ENCODE measurements at regions not wholly inside any gene's neighbourhood (a gene's known extent, or its start where the extent isn't known, plus 50 kb on each side); places are given as distances from the start of the nearest gene placed in this dataset.
"Not testable (repeated sequence)": the region's sequence is repeated elsewhere in the genome, so short reads cannot be mapped to it uniquely, and the experiment has no call there.

DNA sequence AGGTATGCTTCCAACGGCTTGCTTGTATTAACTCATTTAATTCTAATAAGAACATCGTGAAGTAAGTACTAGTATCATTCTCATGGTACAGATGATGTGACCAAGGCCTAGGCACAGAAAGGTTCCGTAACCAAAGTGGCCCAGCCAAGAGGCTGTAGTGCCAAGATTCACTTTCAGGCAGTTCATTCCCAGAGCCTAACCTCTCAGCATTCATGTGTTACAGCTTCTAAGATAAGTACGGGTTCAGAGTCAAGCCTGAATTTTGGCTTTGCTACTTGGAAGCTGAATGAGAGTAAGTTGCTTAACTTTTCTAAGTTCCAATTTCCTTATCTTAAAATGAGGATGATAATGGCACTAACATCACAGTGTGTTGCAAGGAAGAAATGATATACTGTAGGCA is 379.9 kb downstream of the AEBP2 start:
- 67% methylated on average over 2 of the region's 4 CpGs for WGBS (ENCODE audit: insufficient coverage)
- no peaks in the 10 kb centered on the region for H3K79me2 ChIP-seq (ENCODE audit: insufficient read depth, low read length)
- no peak overlapping the region for H3K9ac ChIP-seq (ENCODE audit: insufficient read depth, low read length, poor library complexity, severe bottlenecking)
- Mint-ChIP-seq H3K4me1 (no peaks in the 10 kb centered on the region), H3K4me3 (no peak overlapping the region), H3K27ac (no peak overlapping the region), H3K36me3 (no peaks in the 10 kb centered on the region), H3K9me3 (peaks cover 14 to 21% (median 16%) of the 10 kb centered on the region in 7 donors), H3K27me3 (ENCODE audit: low read depth in 3 of 3) (peaks cover 0 to 2% (median 0%) of the 10 kb centered on the region in 3 donors)
- no peaks in the 10 kb centered on the region for H4K20me1 ChIP-seq (ENCODE audit: insufficient read depth, low read length)
- H2AFZ ChIP-seq (ENCODE audit: insufficient read depth, low read depth, low read length, poor library complexity, severe bottlenecking): no peak overlapping the region
- H3K27ac ChIP-seq (ENCODE audit: low read depth in 1 of 2, low read length in 2 of 2): no peak overlapping the region
- no peaks in the 10 kb centered on the region for H3K27me3 ChIP-seq (ENCODE audit: control insufficient read depth in 2 of 2, insufficient read depth in 2 of 2, low read length in 2 of 2)
- no peaks in the 10 kb centered on the region for H3K4me1 ChIP-seq (ENCODE audit: control insufficient read depth in 1 of 2, insufficient read depth in 2 of 2, low read length in 2 of 2)
- H3K4me3 ChIP-seq (replicated peaks in 1 of 3; ENCODE audit: low read depth in 2 of 3, low read length in 3 of 3): no peak overlapping the region
- no peak for DNase-seq
- H3K36me3 ChIP-seq (replicated peaks in 1 of 2; ENCODE audit: control insufficient read depth in 1 of 2, insufficient read depth in 2 of 2, low read length in 2 of 2): no peaks in the 10 kb centered on the region
- no peak overlapping the region for H3K4me2 ChIP-seq (replicated peaks; ENCODE audit: extremely low read depth, low read length, poor library complexity, severe bottlenecking)
- peaks cover 0 to 8% of the 10 kb centered on the region in 2 donors for H3K9me3 ChIP-seq (replicated peaks in 1 of 2; ENCODE audit: control insufficient read depth in 1 of 2, insufficient read depth in 1 of 2, low read length in 2 of 2)
- intact Hi-C loops (cut with micrococcal nuclease): no loop called here
- no peak for TF ChIP-seq CTCF (IDR thresholded peaks at IDR 0.05)

- WGBS (ENCODE audit: insufficient coverage): no CpG with 5 or more reads among the region's 4 CpGs
- no peak for TF ChIP-seq CTCF (IDR thresholded peaks at IDR 0.05)
- Histone ChIP-seq H3K9ac (ENCODE audit: insufficient read depth, low read length, poor library complexity, severe bottlenecking) (no peak overlapping the region), H3K4me1 (ENCODE audit: control insufficient read depth in 1 of 2, insufficient read depth in 2 of 2, low read length in 2 of 2) (no peaks in the 10 kb centered on the region), H2AFZ (ENCODE audit: insufficient read depth, low read depth, low read length, poor library complexity, severe bottlenecking) (no peak overlapping the region), H3K27me3 (ENCODE audit: control insufficient read depth in 2 of 2, insufficient read depth in 2 of 2, low read length in 2 of 2) (no peaks in the 10 kb centered on the region), H4K20me1 (ENCODE audit: insufficient read depth, low read length) (no peaks in the 10 kb centered on the region), H3K27ac (ENCODE audit: low read depth in 1 of 2, low read length in 2 of 2) (no peak overlapping the region), H3K36me3 (replicated peaks in 1 of 2; ENCODE audit: control insufficient read depth in 1 of 2, insufficient read depth in 2 of 2, low read length in 2 of 2) (no peaks in the 10 kb centered on the region), H3K79me2 (ENCODE audit: insufficient read depth, low read length) (no peaks in the 10 kb centered on the region), H3K4me3 (replicated peaks in 1 of 3; ENCODE audit: low read depth in 2 of 3, low read length in 3 of 3) (no peak overlapping the region), H3K9me3 (replicated peaks in 1 of 2; ENCODE audit: control insufficient read depth in 1 of 2, insufficient read depth in 1 of 2, low read length in 2 of 2) (peaks cover 9 to 15% of the 10 kb centered on the region in 2 donors), H3K4me2 (replicated peaks; ENCODE audit: extremely low read depth, low read length, poor library complexity, severe bottlenecking) (no peak overlapping the region)
- Mint-ChIP-seq H3K9me3 (peaks cover 11 to 19% (median 15%) of the 10 kb centered on the region in 7 donors), H3K27ac (no peak overlapping the region), H3K4me1 (no peaks in the 10 kb centered on the region), H3K27me3 (ENCODE audit: low read depth in 3 of 3) (no peaks in the 10 kb centered on the region), H3K36me3 (no peaks in the 10 kb centered on the region), H3K4me3 (no peak overlapping the region)
- intact Hi-C loops (cut with micrococcal nuclease): no loop called here
- no peak for DNase-seq
Observed at GRCh38 chr12:19822476-19822875, 383.2 kb downstream of the AEBP2 start.

DNA sequence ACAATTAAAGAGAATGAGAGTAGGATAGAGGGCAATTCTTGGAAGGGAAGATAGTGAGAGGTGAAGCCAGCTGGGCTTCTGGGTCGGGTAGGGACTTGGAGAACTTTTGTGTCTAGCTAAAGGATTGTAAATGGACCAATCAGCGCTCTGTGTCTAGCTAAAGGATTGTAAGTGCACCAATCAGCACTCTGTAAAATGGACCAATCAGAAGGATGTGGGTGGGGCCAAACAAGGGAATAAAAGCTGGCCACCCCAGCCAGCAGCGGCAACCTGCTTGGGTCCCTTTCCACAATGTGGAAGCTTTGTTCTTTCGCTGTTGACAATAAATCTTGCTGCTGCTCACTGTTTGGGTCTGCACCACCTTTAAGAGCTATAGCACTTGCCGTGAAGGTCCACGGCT is 384.0 kb downstream of the AEBP2 start:
- H3K27me3 ChIP-seq (ENCODE audit: control insufficient read depth in 2 of 2, insufficient read depth in 2 of 2, low read length in 2 of 2); H3K4me1 ChIP-seq (ENCODE audit: control insufficient read depth in 1 of 2, insufficient read depth in 2 of 2, low read length in 2 of 2); H2AFZ ChIP-seq (ENCODE audit: insufficient read depth, low read depth, low read length, poor library complexity, severe bottlenecking); H3K4me3 Mint-ChIP-seq; H3K36me3 ChIP-seq (replicated peaks in 1 of 2; ENCODE audit: control insufficient read depth in 1 of 2, insufficient read depth in 2 of 2, low read length in 2 of 2); H3K4me1 Mint-ChIP-seq; DNase-seq; H3K4me2 ChIP-seq (replicated peaks; ENCODE audit: extremely low read depth, low read length, poor library complexity, severe bottlenecking); H3K79me2 ChIP-seq (ENCODE audit: insufficient read depth, low read length); H3K4me3 ChIP-seq (replicated peaks in 1 of 3; ENCODE audit: low read depth in 2 of 3, low read length in 3 of 3); H3K27ac ChIP-seq (ENCODE audit: low read depth in 1 of 2, low read length in 2 of 2); H3K27me3 Mint-ChIP-seq (ENCODE audit: low read depth in 3 of 3); intact Hi-C loops (cut with micrococcal nuclease); H3K27ac Mint-ChIP-seq; H4K20me1 ChIP-seq (ENCODE audit: insufficient read depth, low read length); H3K36me3 Mint-ChIP-seq; H3K9ac ChIP-seq (ENCODE audit: insufficient read depth, low read length, poor library complexity, severe bottlenecking): not testable (repeated sequence)
- WGBS (ENCODE audit: insufficient coverage): 80% methylated on average over 6 of the region's 6 CpGs
- H3K9me3 Mint-ChIP-seq: peaks cover 14 to 27% (median 21%) of the 10 kb centered on the region in 7 donors
- peaks cover 17 to 23% of the 10 kb centered on the region in 2 donors for H3K9me3 ChIP-seq (replicated peaks in 1 of 2; ENCODE audit: control insufficient read depth in 1 of 2, insufficient read depth in 1 of 2, low read length in 2 of 2)
